ENCODE measurements at regions not wholly inside any gene's neighbourhood (a gene's known extent, or its start where the extent isn't known, plus 50 kb on each side); places are given as distances from the start of the nearest gene placed in this dataset.

GRCh38 chr12:92029902-92030586 is 115.6 kb downstream of the BTG1 start:
- H3K27ac ChIP-seq, result no peak overlapping the region
- no peaks in the 10 kb centered on the region for H3K79me2 ChIP-seq
- no peak overlapping the region for H2AFZ ChIP-seq
- H3K9me2 ChIP-seq (replicated peaks; ENCODE audit: insufficient read depth), result no peaks in the 10 kb centered on the region
- H3K36me3 ChIP-seq (replicated peaks; ENCODE audit: insufficient read depth, low read depth), result no peaks in the 10 kb centered on the region
- no peaks in the 10 kb centered on the region for H3K9me3 ChIP-seq (ENCODE audit: low read depth)
- no peak for DNase-seq (ENCODE audit: low spot score)
- peaks cover 15% of the 10 kb centered on the region for H3K4me1 ChIP-seq (ENCODE audit: insufficient read depth)
- H4K20me1 ChIP-seq (ENCODE audit: insufficient read depth, poor library complexity, severe bottlenecking), result no peaks in the 10 kb centered on the region
- H3K4me2 ChIP-seq, result no peak overlapping the region
- no peak overlapping the region for H3K4me3 ChIP-seq
- 88% methylated on average over 3 of the region's 3 CpGs for WGBS (ENCODE audit: low lambda C conversion rate, missing lambda C conversion rate)
- no peaks in the 10 kb centered on the region for H3K27me3 ChIP-seq
- no peak for TF ChIP-seq CTCF (IDR thresholded peaks at IDR 0.05; ENCODE audit: poor library complexity)
- no peak for TF ChIP-seq EZH2 (IDR thresholded peaks at IDR 0.05; ENCODE audit: borderline replicate concordance)
- no peak for TF ChIP-seq EZH2phosphoT487 (IDR thresholded peaks at IDR 0.05; ENCODE audit: low read depth, severe bottlenecking, unreplicated experiment)

- WGBS (ENCODE audit: low lambda C conversion rate, missing lambda C conversion rate), result 96% methylated on average over 2 of the region's 2 CpGs
- H3K9me3 ChIP-seq (ENCODE audit: low read depth), result no peaks in the 10 kb centered on the region
Measured at GRCh38 chr12:92029136-92029535, 116.5 kb downstream of the BTG1 start.

GRCh38 chr12:92028441-92028709 is 117.3 kb downstream of the BTG1 start:
- Histone ChIP-seq H4K20me1 (ENCODE audit: insufficient read depth, poor library complexity, severe bottlenecking) (no peaks in the 10 kb centered on the region), H3K27me3 (no peaks in the 10 kb centered on the region), H2AFZ (no peak overlapping the region), H3K4me3 (no peak overlapping the region), H3K9me2 (replicated peaks; ENCODE audit: insufficient read depth) (no peaks in the 10 kb centered on the region), H3K4me1 (ENCODE audit: insufficient read depth) (peaks cover 6% of the 10 kb centered on the region), H3K27ac (no peak overlapping the region), H3K79me2 (no peaks in the 10 kb centered on the region), H3K4me2 (no peak overlapping the region), H3K36me3 (replicated peaks; ENCODE audit: insufficient read depth, low read depth) (no peaks in the 10 kb centered on the region), H3K9me3 (ENCODE audit: low read depth) (no peaks in the 10 kb centered on the region)
- TF ChIP-seq EZH2 (IDR thresholded peaks at IDR 0.05; ENCODE audit: borderline replicate concordance), result no peak
- no peak for TF ChIP-seq CTCF (IDR thresholded peaks at IDR 0.05; ENCODE audit: poor library complexity)
- TF ChIP-seq EZH2phosphoT487 (IDR thresholded peaks at IDR 0.05; ENCODE audit: low read depth, severe bottlenecking, unreplicated experiment), result no peak
- WGBS (ENCODE audit: low lambda C conversion rate, missing lambda C conversion rate), result 65% methylated on average over 1 of the region's 1 CpG
- DNase-seq (ENCODE audit: low spot score), result no peak

More at GRCh38 chr12:92029136-92029535, 116.5 kb downstream of the BTG1 start:
- TF ChIP-seq EZH2 (IDR thresholded peaks at IDR 0.05; ENCODE audit: borderline replicate concordance) (no peak), EZH2phosphoT487 (IDR thresholded peaks at IDR 0.05; ENCODE audit: low read depth, severe bottlenecking, unreplicated experiment) (no peak), CTCF (IDR thresholded peaks at IDR 0.05; ENCODE audit: poor library complexity) (no peak)
- Histone ChIP-seq H3K4me1 (ENCODE audit: insufficient read depth) (peaks cover 6% of the 10 kb centered on the region), H3K4me3 (no peak overlapping the region), H2AFZ (no peak overlapping the region), H3K27ac (no peak overlapping the region), H4K20me1 (ENCODE audit: insufficient read depth, poor library complexity, severe bottlenecking) (no peaks in the 10 kb centered on the region), H3K36me3 (replicated peaks; ENCODE audit: insufficient read depth, low read depth) (no peaks in the 10 kb centered on the region), H3K27me3 (no peaks in the 10 kb centered on the region), H3K79me2 (no peaks in the 10 kb centered on the region), H3K4me2 (no peak overlapping the region), H3K9me2 (replicated peaks; ENCODE audit: insufficient read depth) (no peaks in the 10 kb centered on the region)
- no peak for DNase-seq (ENCODE audit: low spot score)

All from hepatocyte (in vitro differentiated cells).